Mucosa of stomach (tissue), 1 donor: ENCODE measurements at regions not wholly inside any gene's neighbourhood (a gene's known extent, or its start where the extent isn't known, plus 50 kb on each side); places are given as distances from the start of the nearest gene placed in this dataset.

Experiments used
- H3K27me3 ChIP-seq: one replicate; pipeline ENCODE4 v1.7.0; 2013; ENCODE audit warnings: mild to moderate bottlenecking, low read length; ENCODE audit not compliant: control insufficient read depth, insufficient read depth
- H3K36me3 ChIP-seq: one replicate; pipeline ENCODE4 v1.7.0; 2013; ENCODE audit warnings: low read length; ENCODE audit not compliant: control insufficient read depth, insufficient read depth
- H3K4me1 ChIP-seq: one replicate; pipeline ENCODE4 v1.7.0; 2013; ENCODE audit warnings: mild to moderate bottlenecking, low read length; ENCODE audit not compliant: control insufficient read depth, insufficient read depth
- H3K4me3 ChIP-seq: one replicate; pipeline ENCODE4 v1.7.0; 2013; ENCODE audit warnings: low read length
- H3K9ac ChIP-seq: one replicate; pipeline ENCODE4 v1.7.0; 2013; ENCODE audit warnings: mild to moderate bottlenecking, low read length, moderate library complexity
- H3K9me3 ChIP-seq: one replicate; pipeline ENCODE4 v1.7.0; 2013; ENCODE audit warnings: mild to moderate bottlenecking, low read length, moderate library complexity; ENCODE audit not compliant: control insufficient read depth
- donor health status: Pancreatic carcinoma.

- Histone ChIP-seq H3K9me3 (no peaks in the 10 kb centered on the region), H3K27me3 (no peaks in the 10 kb centered on the region), H3K4me3 (no peak overlapping the region), H3K9ac (no peak overlapping the region), H3K36me3 (no peaks in the 10 kb centered on the region), H3K4me1 (no peaks in the 10 kb centered on the region)
These were observed 137.2 kb upstream of the ADARB2 start for GRCh38 chr10:1874533-1874932.

- no peaks in the 10 kb centered on the region for H3K27me3 ChIP-seq
- no peaks in the 10 kb centered on the region for H3K4me1 ChIP-seq
- H3K9me3 ChIP-seq: no peaks in the 10 kb centered on the region
- H3K9ac ChIP-seq: no peak overlapping the region
- H3K36me3 ChIP-seq: no peaks in the 10 kb centered on the region
- no peak overlapping the region for H3K4me3 ChIP-seq
These were observed 136.5 kb upstream of the ADARB2 start for GRCh38 chr10:1873661-1874315.

- Histone ChIP-seq H3K9ac (no peak overlapping the region), H3K27me3 (no peaks in the 10 kb centered on the region), H3K36me3 (no peaks in the 10 kb centered on the region), H3K9me3 (no peaks in the 10 kb centered on the region), H3K4me3 (no peak overlapping the region), H3K4me1 (no peaks in the 10 kb centered on the region)
These were observed 134.9 kb upstream of the ADARB2 start for GRCh38 chr10:1872151-1872726.

- Histone ChIP-seq H3K4me1 (no peaks in the 10 kb centered on the region), H3K36me3 (no peaks in the 10 kb centered on the region), H3K27me3 (no peaks in the 10 kb centered on the region), H3K4me3 (no peak overlapping the region), H3K9ac (no peak overlapping the region), H3K9me3 (no peaks in the 10 kb centered on the region)
These were observed 133.2 kb upstream of the ADARB2 start for GRCh38 chr10:1870491-1870890.

- no peaks in the 10 kb centered on the region for H3K27me3 ChIP-seq
- H3K9me3 ChIP-seq: no peaks in the 10 kb centered on the region
- no peaks in the 10 kb centered on the region for H3K36me3 ChIP-seq
- H3K9ac ChIP-seq: no peak overlapping the region
- H3K4me3 ChIP-seq: no peak overlapping the region
- no peaks in the 10 kb centered on the region for H3K4me1 ChIP-seq
These were observed 132.5 kb upstream of the ADARB2 start for GRCh38 chr10:1869861-1870260.

GRCh38 chr10:1860351-1860750 is 123.0 kb upstream of the ADARB2 start:
- H3K36me3 ChIP-seq: no peaks in the 10 kb centered on the region
- H3K9ac ChIP-seq: no peak overlapping the region
- H3K27me3 ChIP-seq: no peaks in the 10 kb centered on the region
- H3K9me3 ChIP-seq: no peaks in the 10 kb centered on the region
- H3K4me1 ChIP-seq: no peaks in the 10 kb centered on the region
- H3K4me3 ChIP-seq: no peak overlapping the region

- H3K4me3 ChIP-seq: no peak overlapping the region
- no peak overlapping the region for H3K9ac ChIP-seq
- H3K27me3 ChIP-seq: no peaks in the 10 kb centered on the region
- no peaks in the 10 kb centered on the region for H3K4me1 ChIP-seq
- no peaks in the 10 kb centered on the region for H3K36me3 ChIP-seq
- no peaks in the 10 kb centered on the region for H3K9me3 ChIP-seq
These were observed 121.2 kb upstream of the ADARB2 start for GRCh38 chr10:1858547-1858946.

- H3K9ac ChIP-seq: no peak overlapping the region
- no peaks in the 10 kb centered on the region for H3K9me3 ChIP-seq
- H3K36me3 ChIP-seq: no peaks in the 10 kb centered on the region
- no peaks in the 10 kb centered on the region for H3K4me1 ChIP-seq
- no peak overlapping the region for H3K4me3 ChIP-seq
- H3K27me3 ChIP-seq: no peaks in the 10 kb centered on the region
These were observed 120.7 kb upstream of the ADARB2 start for GRCh38 chr10:1858048-1858447.

GRCh38 chr10:1855911-1856310 is 118.6 kb upstream of the ADARB2 start:
- H3K9ac ChIP-seq: no peak overlapping the region
- no peaks in the 10 kb centered on the region for H3K9me3 ChIP-seq
- no peaks in the 10 kb centered on the region for H3K36me3 ChIP-seq
- no peak overlapping the region for H3K4me3 ChIP-seq
- no peaks in the 10 kb centered on the region for H3K4me1 ChIP-seq
- no peaks in the 10 kb centered on the region for H3K27me3 ChIP-seq

GRCh38 chr10:1854271-1854670 is 116.9 kb upstream of the ADARB2 start:
- Histone ChIP-seq H3K4me3 (no peak overlapping the region), H3K36me3 (no peaks in the 10 kb centered on the region), H3K9me3 (no peaks in the 10 kb centered on the region), H3K9ac (no peak overlapping the region), H3K27me3 (no peaks in the 10 kb centered on the region), H3K4me1 (no peaks in the 10 kb centered on the region)

- Histone ChIP-seq H3K4me3 (no peak overlapping the region), H3K4me1 (no peaks in the 10 kb centered on the region), H3K9me3 (no peaks in the 10 kb centered on the region), H3K36me3 (no peaks in the 10 kb centered on the region), H3K27me3 (no peaks in the 10 kb centered on the region), H3K9ac (no peak overlapping the region)
These were observed 116.5 kb upstream of the ADARB2 start for GRCh38 chr10:1853801-1854200.

- no peaks in the 10 kb centered on the region for H3K27me3 ChIP-seq
- H3K36me3 ChIP-seq: no peaks in the 10 kb centered on the region
- no peak overlapping the region for H3K4me3 ChIP-seq
- H3K4me1 ChIP-seq: no peaks in the 10 kb centered on the region
- no peaks in the 10 kb centered on the region for H3K9me3 ChIP-seq
- no peak overlapping the region for H3K9ac ChIP-seq
These were observed 115.5 kb upstream of the ADARB2 start for GRCh38 chr10:1852841-1853240.

GRCh38 chr10:1851762-1852161 is 114.4 kb upstream of the ADARB2 start:
- no peaks in the 10 kb centered on the region for H3K4me1 ChIP-seq
- no peak overlapping the region for H3K4me3 ChIP-seq
- no peaks in the 10 kb centered on the region for H3K9me3 ChIP-seq
- H3K27me3 ChIP-seq: no peaks in the 10 kb centered on the region
- no peaks in the 10 kb centered on the region for H3K36me3 ChIP-seq
- H3K9ac ChIP-seq: no peak overlapping the region
